Myocyte (in vitro differentiated cells): ENCODE measurements at regions not wholly inside any gene's neighbourhood (a gene's known extent, or its start where the extent isn't known, plus 50 kb on each side); places are given as distances from the start of the nearest gene placed in this dataset.

Experiments used
- DNase-seq: peaks from one replicate; pipeline ENCODE4 v3.0.0-alpha.2; 2012; ENCODE audit warnings: low read depth

DNA sequence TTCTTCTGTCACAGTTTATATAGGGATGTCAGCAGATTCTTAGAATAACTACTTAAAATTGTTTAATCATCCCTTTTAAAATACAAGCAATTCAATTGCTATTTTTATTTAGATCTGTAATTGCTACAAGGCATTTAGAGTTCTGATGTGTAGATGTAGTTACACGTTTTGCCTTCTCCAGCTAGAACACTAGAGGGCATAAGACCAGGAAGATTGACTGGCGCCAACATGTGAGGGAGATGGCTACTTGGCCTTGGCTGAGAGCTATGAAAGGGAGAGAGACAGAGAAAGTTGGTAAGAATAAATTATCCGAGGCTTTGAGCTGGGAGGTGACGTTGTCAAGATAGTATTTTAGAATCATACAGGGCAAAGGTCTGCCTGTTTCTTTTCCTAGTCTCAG is 563.7 kb upstream of the PRKX start:
- no peak for DNase-seq

DNA sequence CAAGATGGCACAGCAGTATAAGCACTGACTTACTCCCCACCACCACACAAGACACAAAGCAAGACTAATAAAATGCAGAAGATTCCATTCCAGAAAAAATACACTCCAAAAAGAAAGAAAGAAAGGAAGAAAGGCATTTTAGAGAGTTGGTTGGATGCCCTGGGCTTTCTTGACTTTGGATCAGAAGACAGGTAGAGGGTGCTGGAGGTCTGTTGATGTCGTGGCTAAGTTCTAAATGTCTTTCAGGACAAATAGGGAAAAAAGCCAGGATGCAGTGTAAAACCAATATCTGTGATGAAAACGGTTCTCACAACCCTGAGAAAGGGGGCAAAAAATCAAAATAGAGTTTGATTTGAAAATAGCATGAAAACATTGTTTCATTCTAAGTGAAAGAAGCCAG is 555.2 kb upstream of the PRKX start:
- DNase-seq: no peak

DNA sequence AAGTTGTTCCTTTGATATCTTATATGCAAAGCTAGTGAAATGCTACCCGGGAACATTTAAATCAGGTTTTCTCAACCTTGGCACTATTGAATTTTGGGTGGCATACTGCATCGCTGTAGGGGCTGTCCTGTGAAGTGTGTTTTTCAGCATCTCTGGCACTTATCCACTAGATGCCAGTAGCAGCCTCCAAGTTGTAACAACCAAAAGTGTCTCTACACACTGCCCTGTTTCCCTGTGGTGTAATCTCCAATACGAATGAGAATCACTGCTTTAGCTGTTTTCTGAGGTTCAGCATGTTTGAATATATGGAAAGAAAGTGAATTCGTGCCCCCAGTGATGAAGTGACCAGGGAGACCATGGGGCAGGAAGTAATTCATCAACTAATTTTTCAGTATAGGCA is 551.6 kb upstream of the PRKX start:
- no peak for DNase-seq

DNA sequence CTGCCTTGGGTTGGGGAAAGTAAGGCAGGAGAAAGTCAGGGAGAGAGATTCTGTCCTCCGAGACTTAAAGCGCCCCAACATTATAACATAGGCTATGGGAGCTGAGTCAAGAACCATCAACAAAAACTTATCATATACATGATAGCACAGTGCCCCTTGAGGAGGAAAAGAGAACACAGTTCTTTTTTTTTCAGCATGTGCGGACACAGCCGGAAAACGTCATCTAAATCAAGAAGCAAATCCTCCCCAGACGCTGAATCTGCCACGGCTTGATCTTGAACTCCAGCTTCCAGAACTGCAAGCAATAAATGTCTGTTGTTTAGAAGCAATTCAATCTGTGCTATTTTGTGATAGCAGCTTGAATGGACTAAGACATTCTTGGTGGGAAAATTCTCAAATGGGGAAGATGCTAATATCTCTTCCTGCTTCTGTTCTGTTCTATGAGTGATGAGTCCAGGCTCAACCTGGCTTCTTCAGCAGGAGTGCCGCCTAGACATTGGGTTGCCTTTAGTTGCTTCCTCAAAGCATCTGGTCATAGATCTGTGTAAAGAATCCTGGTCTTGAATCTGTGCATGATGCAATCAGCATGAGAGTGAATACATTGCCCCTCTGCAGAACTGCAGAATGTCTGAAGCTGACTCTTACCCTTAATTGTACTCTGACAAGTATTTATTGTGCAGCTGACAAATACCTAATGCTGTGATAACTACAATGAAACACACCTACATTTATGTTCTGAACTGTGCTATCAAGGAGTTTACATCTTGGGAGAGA is 549.8 kb upstream of the PRKX start:
- DNase-seq: no peak

DNA sequence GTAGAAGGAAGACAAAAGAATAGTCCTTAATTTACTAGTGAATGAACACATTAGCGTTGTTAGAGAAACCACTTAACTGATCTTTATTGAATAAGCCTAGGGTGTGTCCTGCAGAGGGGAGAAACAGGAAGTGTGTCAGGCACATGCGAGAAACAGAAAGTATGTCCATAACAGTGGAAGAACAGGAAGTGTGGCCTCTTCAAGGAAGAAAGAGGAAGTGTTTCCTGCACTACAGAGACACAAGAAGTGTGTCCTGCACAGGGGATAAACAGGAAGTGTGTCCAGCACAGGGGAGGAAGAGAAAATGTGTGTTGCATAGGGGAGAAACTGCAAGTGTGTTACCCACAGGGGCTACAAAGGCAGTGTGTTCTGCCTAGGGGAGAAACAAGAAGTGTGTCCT is 539.6 kb upstream of the PRKX start:
- DNase-seq: no peak

DNA sequence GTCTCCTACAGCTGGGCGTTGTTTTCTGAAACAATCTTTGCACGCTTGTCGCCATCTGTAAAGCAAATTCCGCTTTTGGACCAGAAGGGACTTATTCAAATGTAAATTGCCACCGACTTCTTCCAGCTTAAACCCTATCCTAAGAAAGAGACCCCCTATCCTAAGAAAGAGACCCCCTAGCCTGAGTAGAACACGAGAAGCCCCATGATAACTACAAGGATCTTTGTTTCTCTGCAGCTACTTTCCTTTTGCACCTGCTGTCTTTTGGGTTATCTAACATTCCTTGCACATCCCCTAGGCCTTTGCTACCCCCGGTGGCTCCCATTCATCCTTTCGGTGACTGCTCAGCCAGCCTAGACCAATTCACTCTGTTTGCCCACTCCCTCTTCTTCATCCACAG is 536.0 kb upstream of the PRKX start:
- DNase-seq: no peak

DNA sequence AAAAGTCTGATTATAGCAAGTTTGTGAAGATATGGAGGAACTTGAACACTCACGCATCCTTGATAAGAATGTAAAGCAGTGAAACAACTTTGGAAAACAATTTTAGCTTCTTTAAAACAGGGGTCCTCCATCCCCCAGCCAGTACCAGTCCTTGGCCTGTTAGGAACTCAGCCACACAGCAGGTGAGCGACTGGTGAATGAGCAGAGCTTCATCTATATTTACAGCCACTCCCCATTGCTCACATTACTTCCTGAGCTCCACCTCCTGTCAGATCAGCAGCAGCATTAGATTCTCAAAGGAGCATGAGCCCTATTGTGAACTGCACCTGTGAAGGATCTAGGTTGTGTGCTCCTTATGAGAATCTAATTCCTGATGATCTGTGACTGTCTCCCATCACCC is 530.3 kb upstream of the PRKX start:
- no peak for DNase-seq

DNA sequence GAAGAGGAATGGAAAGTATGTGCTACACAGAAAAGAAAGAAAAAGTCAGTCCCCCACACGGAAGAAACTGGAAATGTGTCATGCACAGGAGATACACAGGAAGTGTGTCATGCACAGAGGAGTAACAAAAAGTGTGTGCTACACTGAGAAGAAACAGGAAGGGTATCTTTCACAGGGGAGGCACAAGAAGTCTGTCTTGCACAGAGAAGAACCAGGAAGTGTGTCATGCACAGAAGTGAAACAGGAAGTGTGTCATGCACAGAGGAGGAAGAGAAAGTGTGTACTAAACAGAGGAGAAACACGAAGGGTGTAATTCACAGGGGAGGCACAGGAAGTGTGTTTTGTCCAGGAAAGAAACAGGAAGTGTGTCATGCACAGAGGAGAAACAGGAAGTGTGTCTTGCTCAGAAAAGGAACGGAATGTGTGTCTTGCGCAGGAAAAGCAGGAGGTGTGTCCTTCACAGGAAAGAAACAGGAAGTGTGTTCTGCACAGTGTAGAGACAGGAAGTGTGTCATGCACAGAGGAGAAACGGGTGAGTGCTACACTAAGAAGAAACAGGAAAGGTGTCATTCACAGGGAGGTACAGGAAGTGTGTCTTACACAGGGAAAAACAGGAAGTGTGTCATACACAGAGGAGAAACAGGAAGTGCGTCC is 527.2 kb upstream of the PRKX start:
- no peak for DNase-seq

DNA sequence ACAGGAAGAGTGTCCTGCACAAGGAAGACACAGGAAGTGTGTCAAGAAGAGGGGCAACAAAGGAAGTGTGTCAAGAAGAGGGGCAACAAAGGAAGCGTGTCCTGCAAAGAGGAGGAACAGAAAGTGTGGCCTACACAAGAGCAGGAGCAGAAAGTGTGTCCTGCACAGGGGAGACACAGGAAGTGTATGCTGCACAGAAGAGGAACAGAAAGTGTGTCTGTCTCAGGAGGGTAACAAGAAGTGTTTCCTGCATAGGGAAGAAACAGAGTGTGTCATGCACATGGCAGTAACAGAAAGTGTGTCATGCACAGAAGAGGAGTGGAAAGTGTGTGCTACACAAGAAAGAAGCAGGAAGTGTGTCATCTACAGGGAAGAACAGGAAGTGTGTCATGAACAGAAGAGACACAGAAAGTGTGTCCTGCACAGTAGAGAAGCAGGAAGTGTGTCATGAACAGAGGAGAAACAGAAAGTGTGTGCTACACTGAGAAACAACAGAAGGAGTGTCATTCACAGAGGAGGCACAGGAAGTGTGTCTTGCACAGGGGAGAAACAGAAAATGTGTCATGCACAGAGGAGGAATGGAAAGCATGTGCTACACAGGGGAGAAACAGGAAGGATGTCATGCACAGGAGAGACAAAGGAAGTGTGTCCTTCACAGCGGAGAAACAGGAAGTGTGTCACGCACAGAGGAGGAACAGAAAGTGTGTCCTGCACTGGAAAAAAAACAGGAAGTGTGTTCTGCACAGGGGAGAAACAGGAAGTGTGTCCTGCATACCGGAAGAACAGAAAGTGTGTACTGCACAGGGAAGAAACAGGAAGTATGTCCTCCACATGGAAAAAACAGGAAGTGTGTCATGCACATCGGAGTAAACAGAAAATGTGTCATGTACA is 526.4 kb upstream of the PRKX start:
- no peak for DNase-seq

DNA sequence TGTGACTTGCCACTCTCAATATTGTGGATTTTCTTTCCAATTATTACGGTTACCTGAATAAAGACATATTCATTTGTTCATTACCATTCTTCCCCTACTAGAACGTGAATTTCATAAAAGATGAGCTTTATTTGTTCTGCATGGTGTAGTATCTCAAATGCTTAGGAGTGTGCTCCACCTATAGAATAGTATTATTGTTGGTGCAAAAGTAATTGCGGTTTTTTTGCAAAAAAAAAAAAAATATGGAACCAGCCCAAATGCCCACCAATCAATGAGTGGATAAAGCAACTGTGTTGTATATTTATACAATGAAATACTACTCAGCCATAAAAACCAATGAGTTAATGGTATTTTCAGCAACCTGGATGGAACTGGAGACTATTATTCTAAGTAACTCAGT is 525.5 kb upstream of the PRKX start:
- no peak for DNase-seq

DNA sequence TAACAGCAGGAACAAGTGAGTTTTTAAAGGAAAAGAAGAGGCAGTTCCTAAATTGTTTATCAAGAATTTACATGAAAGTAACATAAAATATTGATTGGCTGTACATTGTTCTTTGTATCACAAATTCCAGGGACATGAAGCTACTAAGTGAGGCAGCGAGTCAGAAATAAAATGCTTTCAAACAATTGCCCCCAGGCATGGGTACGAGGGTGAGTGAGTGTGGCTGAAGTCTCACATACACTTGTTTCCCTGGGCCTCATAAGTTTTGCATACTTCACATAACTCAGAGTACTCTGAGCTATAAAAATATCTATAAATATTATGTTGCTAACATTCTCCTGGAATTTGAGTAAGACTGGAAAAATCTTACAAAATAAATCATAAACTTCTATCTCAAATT is 511.6 kb upstream of the PRKX start:
- DNase-seq: no peak

DNA sequence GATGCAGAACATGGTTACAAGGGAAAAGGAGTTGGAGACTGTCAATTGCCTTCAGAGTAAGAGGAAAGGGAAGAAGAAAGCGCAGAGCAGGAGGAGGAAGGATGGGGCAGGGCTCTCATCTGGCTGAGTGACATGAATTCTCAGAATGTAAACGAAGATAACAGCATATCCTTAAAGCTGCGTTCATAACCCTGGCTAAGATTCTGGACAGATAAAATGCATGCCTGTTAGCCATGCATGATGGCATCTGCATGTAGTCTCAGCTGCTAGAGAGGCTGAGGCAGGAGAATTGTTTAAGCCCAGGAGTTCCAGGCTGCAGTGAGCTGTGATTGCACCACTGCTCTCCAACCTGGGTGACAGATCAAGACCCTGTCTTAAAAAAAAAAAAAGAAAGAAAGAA is 493.5 kb upstream of the PRKX start:
- no peak for DNase-seq

DNA sequence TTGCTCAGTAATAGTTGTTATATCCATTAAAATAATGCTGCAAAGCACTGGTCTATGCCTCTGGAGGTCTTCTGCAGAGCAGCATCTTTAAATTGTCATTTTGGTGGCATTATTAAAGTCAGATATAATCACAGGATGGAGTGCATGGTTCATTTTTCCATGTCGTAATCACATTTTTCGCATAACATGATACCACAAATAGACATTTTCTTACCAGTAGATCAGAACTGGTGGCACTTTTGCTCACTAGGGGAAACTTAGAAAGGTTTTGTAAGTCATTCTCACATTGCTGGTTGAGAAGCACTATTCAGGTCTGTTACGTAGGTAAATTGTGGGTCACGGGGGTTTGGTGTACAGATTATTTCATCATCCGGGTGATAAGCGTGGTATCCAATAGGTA is 484.5 kb upstream of the PRKX start:
- no peak for DNase-seq

DNA sequence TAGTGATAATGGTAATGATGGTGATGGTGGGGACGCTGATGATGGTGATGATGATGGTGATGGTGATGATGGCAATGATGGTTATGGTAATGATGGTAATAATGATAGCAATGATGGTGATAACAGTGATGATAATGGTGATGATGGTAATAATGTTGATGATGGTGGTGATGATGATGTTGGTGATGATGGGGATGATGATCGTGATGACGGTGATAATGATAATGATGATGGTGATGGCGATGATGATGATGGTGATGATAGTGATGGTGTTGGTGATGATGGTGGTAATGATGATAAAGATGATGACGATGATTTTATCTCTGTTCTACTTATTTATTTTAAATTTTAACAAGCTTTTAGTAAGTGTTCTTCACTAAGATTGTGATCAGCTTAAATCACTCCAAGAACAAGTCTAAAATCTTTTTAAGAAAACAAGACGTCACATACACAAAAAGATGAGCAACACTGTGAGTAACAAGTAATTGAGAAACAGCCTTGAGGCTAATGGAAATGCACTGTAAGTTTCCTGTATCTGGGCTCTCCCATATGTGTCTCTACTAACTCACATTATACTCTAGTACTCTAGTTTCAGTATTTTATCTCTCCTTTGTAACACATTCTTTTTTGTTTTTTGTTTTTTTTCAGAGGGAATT is 480.2 kb upstream of the PRKX start:
- no peak for DNase-seq

DNA sequence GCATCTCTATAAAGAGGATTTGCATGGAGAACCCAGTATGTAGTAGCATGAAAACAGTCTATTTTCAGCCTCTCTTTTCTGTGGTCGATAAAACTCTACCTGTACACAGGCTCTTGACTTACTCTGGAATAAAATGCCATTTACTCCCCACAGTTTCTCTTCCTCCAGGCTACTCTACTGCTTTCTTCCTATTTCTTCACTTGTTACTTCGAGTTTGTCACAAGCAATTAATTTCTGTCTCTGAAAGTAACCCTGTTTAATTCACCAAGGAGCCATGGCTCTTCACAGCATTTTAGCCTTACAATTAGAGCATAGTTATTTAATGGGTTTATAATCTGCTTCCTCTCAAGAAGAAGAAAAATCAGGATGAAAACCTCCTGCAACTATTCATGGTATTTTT is 472.9 kb upstream of the PRKX start:
- DNase-seq: no peak

DNA sequence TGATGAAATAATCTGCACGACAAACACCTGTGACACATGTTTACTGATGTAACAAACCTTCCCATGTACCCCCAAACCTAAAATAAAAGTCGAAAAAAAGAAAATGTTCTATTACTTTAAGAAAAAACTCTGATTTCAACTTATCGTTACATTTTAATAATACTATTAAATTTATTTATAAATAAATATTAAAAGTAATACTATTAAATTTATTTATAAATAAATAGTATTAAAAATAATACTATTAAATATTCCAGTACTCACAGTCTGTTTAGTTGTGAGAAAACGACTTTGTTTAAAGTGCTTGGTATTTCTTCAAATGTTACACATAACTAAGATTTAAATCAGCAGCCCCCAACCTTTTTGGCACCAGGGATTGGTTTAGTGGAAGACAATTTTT is 471.6 kb upstream of the PRKX start:
- DNase-seq: no peak

DNA sequence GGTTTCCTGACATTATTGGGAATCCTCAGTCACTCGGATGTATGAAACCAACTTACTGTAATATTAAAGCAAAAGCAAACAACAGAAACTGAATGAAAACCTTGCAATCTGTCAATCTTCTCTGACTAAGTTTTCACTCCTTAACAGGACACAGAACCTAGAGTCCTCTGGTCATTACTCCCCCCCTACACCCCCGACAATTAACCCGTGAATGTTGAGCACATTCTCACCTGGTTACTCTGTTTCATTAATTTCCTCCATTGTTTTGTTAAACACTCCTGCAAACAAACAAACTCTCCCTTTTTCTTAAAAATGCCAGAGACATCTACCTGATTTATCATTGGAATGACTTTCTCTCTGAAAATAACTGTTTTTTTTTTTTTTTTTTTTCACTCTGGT is 469.0 kb upstream of the PRKX start:
- no peak for DNase-seq

DNA sequence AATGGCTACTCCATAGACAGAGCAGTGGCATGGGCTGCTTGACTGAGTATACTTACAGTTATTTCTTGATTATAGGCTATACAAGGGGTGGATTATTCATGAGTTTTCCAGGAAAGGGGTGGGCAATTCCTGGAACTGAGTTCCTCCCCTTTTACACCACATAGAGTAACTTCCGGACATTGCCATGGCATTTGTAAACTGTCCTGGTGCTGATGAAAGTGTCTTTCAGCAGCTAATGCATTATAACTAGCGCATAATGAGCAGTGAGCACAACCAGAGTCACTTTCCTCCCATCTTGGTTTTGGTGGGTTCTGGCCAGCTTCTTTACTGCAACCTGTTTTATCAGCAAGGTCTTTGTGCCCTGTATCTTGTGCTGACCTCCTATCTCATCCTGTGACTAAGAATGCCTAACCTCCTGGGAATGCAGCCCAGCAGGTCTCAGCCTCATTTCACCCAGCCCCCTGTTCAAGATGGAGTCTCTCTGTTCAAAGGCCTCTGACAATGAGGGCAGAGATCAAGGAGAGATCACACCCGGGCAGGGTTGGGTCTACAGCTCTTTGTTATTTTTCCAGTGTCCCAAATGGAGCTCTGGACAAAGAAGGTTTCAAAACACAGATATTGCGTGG is 468.4 kb upstream of the PRKX start:
- DNase-seq: no peak

DNA sequence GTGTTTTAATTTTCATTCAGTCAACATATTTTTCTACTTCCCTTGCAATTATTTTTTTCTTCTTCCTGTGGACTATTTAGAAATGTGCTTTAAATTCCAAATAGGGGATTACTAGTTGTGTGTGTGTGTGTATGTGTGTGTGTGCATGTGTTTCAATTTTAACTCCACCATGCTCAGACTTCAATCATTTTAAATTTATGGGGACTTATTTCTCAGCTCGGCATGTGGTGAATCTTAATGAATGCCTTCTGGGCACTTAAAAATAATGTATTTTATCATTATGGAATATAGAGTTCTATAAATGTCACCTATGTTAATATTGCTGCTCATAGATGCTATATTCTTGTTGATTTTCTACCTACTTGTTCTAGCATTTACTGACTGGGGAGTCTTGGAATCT is 465.6 kb upstream of the PRKX start:
- DNase-seq: no peak

DNA sequence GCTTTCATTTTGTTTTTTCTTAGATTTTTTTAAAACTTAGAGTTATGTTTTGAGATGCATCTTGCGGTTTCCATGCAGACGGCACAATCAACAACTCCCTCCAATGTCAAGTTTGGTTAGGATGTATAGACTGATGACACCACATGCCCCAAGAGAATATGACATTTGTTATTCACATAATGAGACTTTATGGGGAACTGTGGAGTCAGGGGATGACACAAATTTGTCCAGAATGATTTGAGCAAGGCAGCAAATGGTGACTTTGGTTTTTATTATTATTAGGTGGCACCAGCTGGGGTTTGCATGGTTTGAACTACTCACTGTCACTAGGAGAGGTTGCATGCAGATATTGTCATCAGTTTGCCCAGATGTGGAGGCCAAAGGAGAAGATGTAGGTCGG is 461.8 kb upstream of the PRKX start:
- DNase-seq: no peak

DNA sequence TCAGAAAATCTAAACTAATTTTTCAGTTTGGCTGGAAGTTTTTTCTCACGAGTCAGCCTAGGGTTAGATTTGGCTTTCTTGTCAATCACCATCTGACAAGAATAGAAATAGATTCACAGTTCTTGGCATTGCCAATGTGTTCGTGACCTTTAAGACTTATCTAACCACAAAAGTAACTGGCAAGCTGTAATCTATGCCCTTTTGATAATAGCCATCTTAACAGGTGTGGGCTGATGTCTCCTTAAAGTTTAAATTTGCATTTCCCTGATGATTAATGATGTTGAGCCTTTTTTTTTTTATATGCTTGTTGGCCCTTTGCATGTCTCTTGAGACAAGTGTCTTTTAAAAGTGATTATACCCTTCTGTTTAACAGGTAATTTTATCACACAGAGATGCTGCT is 460.3 kb upstream of the PRKX start:
- DNase-seq: no peak
